ENCODE measurements at regions not wholly inside any gene's neighbourhood (a gene's known extent, or its start where the extent isn't known, plus 50 kb on each side); places are given as distances from the start of the nearest gene placed in this dataset.

GRCh38 chr12:13843841-13844240, 137.6 kb downstream of the GRIN2B start:
- H3K56ac ChIP-seq (ENCODE audit: extremely low read depth, insufficient read depth, low read length): no peak overlapping the region
- no peak overlapping the region for H3K9ac ChIP-seq (ENCODE audit: low read depth, low read length)
- no peaks in the 10 kb centered on the region for H3K9me3 ChIP-seq (ENCODE audit: control insufficient read depth, insufficient read depth, low read length)
- no peak overlapping the region for H4K5ac ChIP-seq (ENCODE audit: low read depth, low read length)
- H3K18ac ChIP-seq (ENCODE audit: low read depth, low read length): no peak overlapping the region
- BruUV-seq (replicated peaks): no TSS peak
- intact Hi-C loops (cut with micrococcal nuclease) (no loop called here), in situ Hi-C loops (cut with MboI; ENCODE audit: low sequenced_read_pairs) (no loop called here), dilution Hi-C loops (cut with HindIII; ENCODE audit: low sequenced_read_pairs, unreplicated experiment) (no loop called here)
- H3K4me3 ChIP-seq (ENCODE audit: insufficient read depth, low read depth, low read length): no peak overlapping the region
- no peaks in the 10 kb centered on the region for H3K36me3 ChIP-seq (ENCODE audit: control insufficient read depth, insufficient read depth, low read length)
- ChIA-PET CTCF (interaction anchor here (0.6 kb wide), 1 partner anchor 16 kb away, joined by 3 read pairs; no protein-coding TSS in a partner anchor), POLR2A (ENCODE audit: unreplicated experiment) (no interaction called here)
- H3K23ac ChIP-seq (ENCODE audit: low read depth, low read length): no peak overlapping the region
- H3K27ac ChIP-seq (ENCODE audit: insufficient read depth, low read length): no peak overlapping the region
- H2BK120ac ChIP-seq (ENCODE audit: low read depth, low read length): no peak overlapping the region
- no peak overlapping the region for H2BK20ac ChIP-seq (ENCODE audit: low read depth, low read length)
- no peak overlapping the region for H2AFZ ChIP-seq (replicated peaks; ENCODE audit: low read length, poor library complexity)
- WGBS, 2 experiments (ENCODE audit: extremely low coverage in 2 of 2, insufficient read length in 1 of 2): no CpG with 5 or more reads among the region's 1 CpG
- H3K4me1 ChIP-seq (ENCODE audit: control insufficient read depth, insufficient read depth, low read length): no peaks in the 10 kb centered on the region
- H2AK5ac ChIP-seq (ENCODE audit: low read depth, low read length): no peak overlapping the region
- no peak overlapping the region for H4K8ac ChIP-seq (ENCODE audit: low read depth in 2 of 2, low read length in 2 of 2)
- H3K27me3 ChIP-seq (ENCODE audit: control insufficient read depth, insufficient read depth, low read length): no peaks in the 10 kb centered on the region
- no peak overlapping the region for H3K14ac ChIP-seq (replicated peaks; ENCODE audit: low read depth, low read length)
- no peaks in the 10 kb centered on the region for H4K20me1 ChIP-seq (ENCODE audit: insufficient read depth, low read length)
- H2BK5ac ChIP-seq (ENCODE audit: low read depth, low read length, poor library complexity, severe bottlenecking): no peak overlapping the region
- H3K4me2 ChIP-seq (ENCODE audit: low read depth, low read length): no peak overlapping the region
- no peak for DNase-seq
- TF ChIP-seq RFX5 (IDR thresholded peaks at IDR 0.05; ENCODE audit: low read depth, low read length): no peak
- no peak for TF ChIP-seq USF2 (IDR thresholded peaks at IDR 0.05; ENCODE audit: low read depth, low read length)
- TF ChIP-seq SMC3 (IDR thresholded peaks at IDR 0.05; ENCODE audit: low read depth, low read length): no peak
- no peak for TF ChIP-seq RCOR1 (IDR thresholded peaks at IDR 0.05; ENCODE audit: insufficient replicate concordance, low read length)
- no peak for TF ChIP-seq NFE2L2 (IDR thresholded peaks at IDR 0.05; ENCODE audit: low read depth, low read length)
- TF ChIP-seq POLR2A (IDR thresholded peaks at IDR 0.05; ENCODE audit: low read depth, low read length): no peak
- no peak for TF ChIP-seq CTCF (conservative IDR thresholded peaks at IDR 0.05; ENCODE audit: low read depth, low read length)
- no peak for TF ChIP-seq BHLHE40 (IDR thresholded peaks at IDR 0.05; ENCODE audit: low read depth, low read length)
- TF ChIP-seq MXI1 (IDR thresholded peaks at IDR 0.05; ENCODE audit: borderline replicate concordance, low read depth, low read length): no peak
- TF ChIP-seq RAD21 (IDR thresholded peaks at IDR 0.05; ENCODE audit: low read length): no peak
- no peak for TF ChIP-seq MAFK (IDR thresholded peaks at IDR 0.05; ENCODE audit: low read depth, low read length)
- TF ChIP-seq CHD1 (IDR thresholded peaks at IDR 0.05; ENCODE audit: low read depth, low read length): no peak
- TF ChIP-seq CEBPB (IDR thresholded peaks at IDR 0.05; ENCODE audit: low read depth, low read length): no peak
- TF ChIP-seq FOS (IDR thresholded peaks at IDR 0.05; ENCODE audit: low read depth, low read length): no peak
- TF ChIP-seq MAZ (IDR thresholded peaks at IDR 0.05; ENCODE audit: borderline replicate concordance, low read depth, low read length): no peak
- no peak for TF ChIP-seq ELK1 (IDR thresholded peaks at IDR 0.05; ENCODE audit: borderline replicate concordance, low read depth, low read length)
- no peak overlapping the region for H2BK15ac ChIP-seq (ENCODE audit: low read depth, low read length)
- ATAC-seq (ENCODE audit: low read depth): no peak
- H3K9me1 ChIP-seq (ENCODE audit: insufficient read depth, low read length): no peaks in the 10 kb centered on the region
- no peak overlapping the region for H4K91ac ChIP-seq (ENCODE audit: insufficient read depth, low read depth, low read length)
- H3K4ac ChIP-seq (ENCODE audit: low read depth, low read length): no peak overlapping the region
- no peak overlapping the region for H2AK9ac ChIP-seq (replicated peaks; ENCODE audit: low read depth, low read length, poor library complexity)
- no peaks in the 10 kb centered on the region for H3K79me1 ChIP-seq (ENCODE audit: low read depth in 1 of 2, low read length in 2 of 2)

All from IMR-90 (cell line).